ENCODE measurements at regions not wholly inside any gene's neighbourhood (a gene's known extent, or its start where the extent isn't known, plus 50 kb on each side); places are given as distances from the start of the nearest gene placed in this dataset.

- no peaks in the 10 kb centered on the region for H3K36me3 ChIP-seq (ENCODE audit: insufficient read depth, low read length)
- no peak overlapping the region for H3K4me3 ChIP-seq (ENCODE audit: low read length, poor library complexity, severe bottlenecking)
- H3K4me1 ChIP-seq (ENCODE audit: insufficient read depth, low read length, poor library complexity, severe bottlenecking): no peaks in the 10 kb centered on the region
- no peak overlapping the region for H2AFZ ChIP-seq (ENCODE audit: low read length)
- no peaks in the 10 kb centered on the region for H3K79me2 ChIP-seq (ENCODE audit: insufficient read depth, low read length)
- H3K4me2 ChIP-seq (ENCODE audit: low read depth, low read length, poor library complexity, severe bottlenecking): no peak overlapping the region
- TF ChIP-seq CTCF (conservative IDR thresholded peaks at IDR 0.05; ENCODE audit: low read length): no peak
- TF ChIP-seq EZH2phosphoT487 (IDR thresholded peaks at IDR 0.05; ENCODE audit: borderline replicate concordance): no peak
- no peak overlapping the region for H3K9ac ChIP-seq (ENCODE audit: low read depth, low read length, poor library complexity, severe bottlenecking)
- H3K27me3 ChIP-seq (ENCODE audit: insufficient read depth, low read length, poor library complexity, severe bottlenecking): no peaks in the 10 kb centered on the region
- H3F3A ChIP-seq (ENCODE audit: low read depth): no peaks in the 10 kb centered on the region
- H3K9me2 ChIP-seq (replicated peaks; ENCODE audit: low read depth, low read length): no peaks in the 10 kb centered on the region
- no peaks in the 10 kb centered on the region for H3K9me3 ChIP-seq (ENCODE audit: insufficient read depth, low read depth, low read length)
- no peaks in the 10 kb centered on the region for H4K20me1 ChIP-seq (ENCODE audit: insufficient read depth, low read length, poor library complexity, severe bottlenecking)
Observed at GRCh38 chr9:38308136-38308535, 84.4 kb upstream of the ALDH1B1 start.

- Histone ChIP-seq H2AFZ (ENCODE audit: low read length) (no peak overlapping the region), H3K9me2 (replicated peaks; ENCODE audit: low read depth, low read length) (no peaks in the 10 kb centered on the region), H3K4me1 (ENCODE audit: insufficient read depth, low read length, poor library complexity, severe bottlenecking) (no peaks in the 10 kb centered on the region), H3K9me3 (ENCODE audit: insufficient read depth, low read depth, low read length) (no peaks in the 10 kb centered on the region), H3K36me3 (ENCODE audit: insufficient read depth, low read length) (no peaks in the 10 kb centered on the region), H3K4me2 (ENCODE audit: low read depth, low read length, poor library complexity, severe bottlenecking) (no peak overlapping the region), H3K27me3 (ENCODE audit: insufficient read depth, low read length, poor library complexity, severe bottlenecking) (no peaks in the 10 kb centered on the region), H3F3A (ENCODE audit: low read depth) (no peaks in the 10 kb centered on the region), H3K4me3 (ENCODE audit: low read length, poor library complexity, severe bottlenecking) (no peak overlapping the region), H3K9ac (ENCODE audit: low read depth, low read length, poor library complexity, severe bottlenecking) (no peak overlapping the region), H4K20me1 (ENCODE audit: insufficient read depth, low read length, poor library complexity, severe bottlenecking) (no peaks in the 10 kb centered on the region), H3K79me2 (ENCODE audit: insufficient read depth, low read length) (no peaks in the 10 kb centered on the region)
- TF ChIP-seq CTCF (conservative IDR thresholded peaks at IDR 0.05; ENCODE audit: low read length) (no peak), EZH2phosphoT487 (IDR thresholded peaks at IDR 0.05; ENCODE audit: borderline replicate concordance) (no peak)
Observed at GRCh38 chr9:38306899-38307298, 85.6 kb upstream of the ALDH1B1 start.

- H3K79me2 ChIP-seq (ENCODE audit: insufficient read depth, low read length): no peaks in the 10 kb centered on the region
- no peaks in the 10 kb centered on the region for H3K27me3 ChIP-seq (ENCODE audit: insufficient read depth, low read length, poor library complexity, severe bottlenecking)
- H3F3A ChIP-seq (ENCODE audit: low read depth): no peaks in the 10 kb centered on the region
- H3K4me3 ChIP-seq (ENCODE audit: low read length, poor library complexity, severe bottlenecking): no peak overlapping the region
- no peak overlapping the region for H3K4me2 ChIP-seq (ENCODE audit: low read depth, low read length, poor library complexity, severe bottlenecking)
- no peak overlapping the region for H3K9ac ChIP-seq (ENCODE audit: low read depth, low read length, poor library complexity, severe bottlenecking)
- H3K9me2 ChIP-seq (replicated peaks; ENCODE audit: low read depth, low read length): no peaks in the 10 kb centered on the region
- TF ChIP-seq CTCF (conservative IDR thresholded peaks at IDR 0.05; ENCODE audit: low read length) (no peak), EZH2phosphoT487 (IDR thresholded peaks at IDR 0.05; ENCODE audit: borderline replicate concordance) (no peak)
- no peaks in the 10 kb centered on the region for H3K36me3 ChIP-seq (ENCODE audit: insufficient read depth, low read length)
- no peak overlapping the region; the same call in 1 of the 2 replicates for H2AFZ ChIP-seq (ENCODE audit: low read length)
- no peaks in the 10 kb centered on the region for H3K9me3 ChIP-seq (ENCODE audit: insufficient read depth, low read depth, low read length)
- no peaks in the 10 kb centered on the region for H4K20me1 ChIP-seq (ENCODE audit: insufficient read depth, low read length, poor library complexity, severe bottlenecking)
- no peaks in the 10 kb centered on the region for H3K4me1 ChIP-seq (ENCODE audit: insufficient read depth, low read length, poor library complexity, severe bottlenecking)
Observed at GRCh38 chr9:38305582-38305981, 86.9 kb upstream of the ALDH1B1 start.

Data from Loucy (cell line).